ENCODE measurements at regions not wholly inside any gene's neighbourhood (a gene's known extent, or its start where the extent isn't known, plus 50 kb on each side); places are given as distances from the start of the nearest gene placed in this dataset.

- intact Hi-C loops (cut with micrococcal nuclease; ENCODE audit: unreplicated experiment): no loop called here
- DNase-seq (ENCODE audit: low spot score): no peak
- CTCF ChIA-PET (ENCODE audit: unreplicated experiment): no interaction called here
These were observed 405.9 kb downstream of the AACS start for GRCh38 chr12:125470838-125471783.

GRCh38 chr12:125473501-125473900, 408.3 kb downstream of the AACS start:
- ChIA-PET POLR2A (no interaction called here), CTCF (ENCODE audit: unreplicated experiment) (no interaction called here)
- H3K9me2 ChIP-seq (ENCODE audit: insufficient read depth, low read length): no peaks in the 10 kb centered on the region
- H3K9me3 ChIP-seq (ENCODE audit: low read length): no peaks in the 10 kb centered on the region
- BruUV-seq (replicated peaks): no TSS peak
- H3K27ac ChIP-seq (ENCODE audit: low read depth, low read length, poor library complexity, severe bottlenecking): no peak overlapping the region
- no peaks in the 10 kb centered on the region for H3K4me1 ChIP-seq (ENCODE audit: insufficient read depth, low read length, poor library complexity, severe bottlenecking)
- no peak overlapping the region for H3K4me3 ChIP-seq (ENCODE audit: low read depth, low read length, poor library complexity, severe bottlenecking)
- H3K36me3 ChIP-seq (ENCODE audit: insufficient read depth, low read length): no peaks in the 10 kb centered on the region
- no peak overlapping the region for H3K4me2 ChIP-seq (ENCODE audit: low read length)
- H4K20me1 ChIP-seq (ENCODE audit: insufficient read depth, low read length): no peaks in the 10 kb centered on the region
- no peak overlapping the region for H2AFZ ChIP-seq (ENCODE audit: low read length)
- intact Hi-C loops (cut with micrococcal nuclease; ENCODE audit: unreplicated experiment): no loop called here
- TF ChIP-seq CTCF (conservative IDR thresholded peaks at IDR 0.05; ENCODE audit: low read length) (no peak), EZH2phosphoT487 (IDR thresholded peaks at IDR 0.05; ENCODE audit: borderline replicate concordance, low read depth, low read length) (no peak)
- no peak for DNase-seq (ENCODE audit: low spot score)
- no peaks in the 10 kb centered on the region for H3K79me2 ChIP-seq (ENCODE audit: insufficient read depth, low read depth, low read length)

More at GRCh38 chr12:125470838-125471783, 405.9 kb downstream of the AACS start:
- Histone ChIP-seq H3K36me3 (ENCODE audit: insufficient read depth, low read length) (no peaks in the 10 kb centered on the region), H2AFZ (ENCODE audit: low read length) (no peak overlapping the region), H3K79me2 (ENCODE audit: insufficient read depth, low read depth, low read length) (no peaks in the 10 kb centered on the region), H3K4me1 (ENCODE audit: insufficient read depth, low read length, poor library complexity, severe bottlenecking) (no peaks in the 10 kb centered on the region), H3K4me3 (ENCODE audit: low read depth, low read length, poor library complexity, severe bottlenecking) (no peak overlapping the region), H3K4me2 (ENCODE audit: low read length) (no peak overlapping the region), H3K9me3 (ENCODE audit: low read length) (no peaks in the 10 kb centered on the region), H3K27ac (ENCODE audit: low read depth, low read length, poor library complexity, severe bottlenecking) (no peak overlapping the region), H4K20me1 (ENCODE audit: insufficient read depth, low read length) (no peaks in the 10 kb centered on the region), H3K9me2 (ENCODE audit: insufficient read depth, low read length) (no peaks in the 10 kb centered on the region)
- BruUV-seq (replicated peaks): no TSS peak
- no peak for TF ChIP-seq CTCF (conservative IDR thresholded peaks at IDR 0.05; ENCODE audit: low read length)
- TF ChIP-seq EZH2phosphoT487 (IDR thresholded peaks at IDR 0.05; ENCODE audit: borderline replicate concordance, low read depth, low read length): no peak
- POLR2A ChIA-PET: no interaction called here

GRCh38 chr12:125487336-125487735, 422.1 kb downstream of the AACS start:
- Histone ChIP-seq H3K27ac (ENCODE audit: low read depth, low read length, poor library complexity, severe bottlenecking) (no peak overlapping the region), H3K36me3 (ENCODE audit: insufficient read depth, low read length) (no peaks in the 10 kb centered on the region), H3K79me2 (ENCODE audit: insufficient read depth, low read depth, low read length) (no peaks in the 10 kb centered on the region), H3K4me1 (ENCODE audit: insufficient read depth, low read length, poor library complexity, severe bottlenecking) (peaks cover 12% of the 10 kb centered on the region), H3K9me3 (ENCODE audit: low read length) (no peaks in the 10 kb centered on the region), H3K4me2 (ENCODE audit: low read length) (no peak overlapping the region), H3K9me2 (ENCODE audit: insufficient read depth, low read length) (no peaks in the 10 kb centered on the region), H4K20me1 (ENCODE audit: insufficient read depth, low read length) (no peaks in the 10 kb centered on the region), H3K4me3 (ENCODE audit: low read depth, low read length, poor library complexity, severe bottlenecking) (no peak overlapping the region), H2AFZ (ENCODE audit: low read length) (no peak overlapping the region)
- TF ChIP-seq EZH2phosphoT487 (IDR thresholded peaks at IDR 0.05; ENCODE audit: borderline replicate concordance, low read depth, low read length) (no peak), CTCF (conservative IDR thresholded peaks at IDR 0.05; ENCODE audit: low read length) (no peak)
- BruUV-seq (replicated peaks): no TSS peak
- ChIA-PET POLR2A (no interaction called here), CTCF (ENCODE audit: unreplicated experiment) (no interaction called here)
- no peak for DNase-seq (ENCODE audit: low spot score)
- intact Hi-C loops (cut with micrococcal nuclease; ENCODE audit: unreplicated experiment): no loop called here
